HCT116 (cell line): ENCODE measurements at regions not wholly inside any gene's neighbourhood (a gene's known extent, or its start where the extent isn't known, plus 50 kb on each side); places are given as distances from the start of the nearest gene placed in this dataset.

Experiments
- ATAC-seq: fragments of 200-7000 bp; cut with Tn5 transposase; 2 replicates; pipeline ENCODE4 v1.9.1; 2020; ENCODE audit warnings: mild to moderate bottlenecking, moderate library complexity
- BruUV-seq: library from RNA; stranded (reverse); fragments of 400-500 nt; replicated peaks from 2 replicates; lab custom pipeline; 2021; lab: Mats Ljungman, UMichigan
- CTCF ChIA-PET: fragments of 300-600 bp; sonication (Branson Sonifier 250); formaldehyde crosslinking; loops from one replicate; lab custom pipeline; 2021; ENCODE audit warnings: antibody characterized with exemption; lab: Charles Lee
- POLR2A ChIA-PET: fragments of 300-600, 350-600 bp; sonication (Branson Sonifier 250); formaldehyde crosslinking; loops from one replicate; lab custom pipeline; 2021; ENCODE audit warnings: antibody characterized with exemption; lab: Charles Lee
- RAD21 ChIA-PET, 2 experiments: fragments of 300-600 bp; sonication (Branson Sonifier 250); formaldehyde crosslinking; loops; one replicate each; lab custom pipeline; 2023; ENCODE audit warnings: low total read pairs in 2 of 2; ENCODE audit not compliant: uncharacterized antibody in 2 of 2, unreplicated experiment in 2 of 2, low non-redundant PET in 1 of 2; lab: Charles Lee
- DNase-seq: peaks from one replicate; pipeline ENCODE4 v3.0.0-alpha.2; 2010; ENCODE audit warnings: low read depth, low spot score
- H2AFZ ChIP-seq: fragments of 200-600 bp; shearing (Covaris generic), sonication (generic); 2 replicates; pipeline ENCODE4 v1.6.1; 2017; ENCODE audit warnings: low read depth, mixed run types, mixed read lengths, antibody characterized with exemption, low read length; ENCODE audit not compliant: poor library complexity, severe bottlenecking
- H3K27ac ChIP-seq: 2 replicates; pipeline ENCODE4 v1.5.1; 2012; ENCODE audit warnings: low read depth, low read length
- H3K27me3 ChIP-seq: fragments of 200-600 bp; sonication (generic); 2 replicates; pipeline ENCODE4 v1.6.1; 2016; ENCODE audit warnings: mixed run types, low read length, mixed read lengths; ENCODE audit not compliant: insufficient read depth
- H3K36me3 ChIP-seq, 2 experiments: fragments of 200-500 bp in 1 of 2; fragments of 200-600 bp in 1 of 2; sonication (Bioruptor generic) in 1 of 2; sonication (generic) in 1 of 2; 2 replicates each; pipeline versions ENCODE4 v1.5.1 to v1.6.1; 2014 to 2016; ENCODE audit warnings: low read length in 2 of 2, inconsistent platforms in 1 of 2, mixed read lengths in 1 of 2, mixed run types in 1 of 2; ENCODE audit not compliant: insufficient read depth in 2 of 2, control insufficient read depth in 1 of 2
- H3K4me1 ChIP-seq, 2 experiments: fragments of 200-600 bp in 1 of 2; sonication (generic) in 1 of 2; 2 replicates each; pipeline versions ENCODE4 v1.5.1 to v1.6.1; 2012 to 2017; ENCODE audit warnings: low read length in 2 of 2, inconsistent platforms in 1 of 2, mild to moderate bottlenecking in 1 of 2, mixed read lengths in 1 of 2, mixed run types in 1 of 2, moderate library complexity in 1 of 2; ENCODE audit not compliant: insufficient read depth in 2 of 2, control insufficient read depth in 1 of 2
- H3K4me2 ChIP-seq: fragments of 200-600 bp; sonication (generic); 2 replicates; pipeline ENCODE4 v1.6.1; 2017; ENCODE audit warnings: mixed run types, low read length, mixed read lengths
- H3K4me3 ChIP-seq, 2 experiments: fragments of 200-600 bp in 1 of 2; sonication (generic) in 1 of 2; replicated peaks in 1 of 2; 2 replicates each; pipeline ENCODE4 v1.5.1; 2011 to 2016; ENCODE audit warnings: low read length in 2 of 2, control low read depth in 1 of 2, low read depth in 1 of 2, mild to moderate bottlenecking in 1 of 2, mixed read lengths in 1 of 2, mixed run types in 1 of 2
- H3K79me2 ChIP-seq: fragments of 200-600 bp; sonication (generic); 2 replicates; pipeline ENCODE4 v1.6.1; 2017; ENCODE audit warnings: mild to moderate bottlenecking, mixed run types, low read length, moderate library complexity, mixed read lengths; ENCODE audit not compliant: insufficient read depth
- H3K9ac ChIP-seq: fragments of 200-600 bp; sonication (generic); 2 replicates; pipeline ENCODE4 v1.6.1; 2016; ENCODE audit warnings: low read length, mixed read lengths
- H3K9me2 ChIP-seq: fragments of 200-600 bp; sonication (generic), shearing (Covaris generic); 2 replicates; pipeline ENCODE4 v1.6.1; 2017; ENCODE audit warnings: mixed run types, mild to moderate bottlenecking, moderate library complexity; ENCODE audit not compliant: insufficient read depth
- H3K9me3 ChIP-seq, 2 experiments: fragments of 200-500 bp in 1 of 2; fragments of 200-600 bp in 1 of 2; sonication (Bioruptor generic) in 1 of 2; sonication (generic) in 1 of 2; 2 replicates each; pipeline ENCODE4 v1.6.1; 2014 to 2017; ENCODE audit warnings: low read length in 2 of 2, mixed read lengths in 2 of 2, inconsistent platforms in 1 of 2, low read depth in 1 of 2, mild to moderate bottlenecking in 1 of 2, mixed run types in 1 of 2, moderate library complexity in 1 of 2; ENCODE audit not compliant: control insufficient read depth in 1 of 2, insufficient read depth in 1 of 2
- H4K20me1 ChIP-seq: fragments of 200-600 bp; sonication (generic), shearing (Covaris generic); 2 replicates; pipeline ENCODE4 v1.6.1; 2017; ENCODE audit warnings: mixed run types, mild to moderate bottlenecking, moderate library complexity; ENCODE audit not compliant: insufficient read depth
- CBX3 ChIP-seq: IDR thresholded peaks from 2 replicates; pipeline ENCODE4 v1.6.1; 2012; ENCODE audit warnings: low read depth
- CEBPB ChIP-seq: IDR thresholded peaks from 2 replicates; pipeline ENCODE4 v1.6.1; 2012; ENCODE audit warnings: low read depth
- EGR1 ChIP-seq: IDR thresholded peaks from 2 replicates; pipeline ENCODE4 v1.6.1; 2012; ENCODE audit warnings: low read depth
- ELF1 ChIP-seq: IDR thresholded peaks from 2 replicates; pipeline ENCODE4 v1.6.1; 2012; ENCODE audit warnings: low read depth, borderline replicate concordance
- EZH2 ChIP-seq: fragments of 200-600 bp; sonication (generic); IDR thresholded peaks from 2 replicates; pipeline ENCODE4 v1.6.1; 2017; ENCODE audit warnings: antibody characterized with exemption, mixed run types
- EZH2phosphoT487 ChIP-seq: fragments of 200-600 bp; IDR thresholded peaks from 2 replicates; pipeline ENCODE4 v1.6.1; 2018; ENCODE audit warnings: antibody characterized with exemption, borderline replicate concordance
- FOSL1 ChIP-seq: IDR thresholded peaks from 2 replicates; pipeline ENCODE4 v1.6.1; 2012; ENCODE audit warnings: low read depth
- JUND ChIP-seq: IDR thresholded peaks from 2 replicates; pipeline ENCODE4 v1.6.1; 2012
- POLR2A ChIP-seq: IDR thresholded peaks from 2 replicates; pipeline ENCODE4 v1.7.0; 2011; ENCODE audit warnings: borderline replicate concordance; ENCODE audit not compliant: insufficient read depth, insufficient read length; ENCODE audit errors: extremely low read depth
- POLR2AphosphoS5 ChIP-seq: IDR thresholded peaks from 2 replicates; pipeline ENCODE4 v1.6.1; 2011; ENCODE audit warnings: mild to moderate bottlenecking, low read depth, low read length, moderate library complexity
- RAD21 ChIP-seq: IDR thresholded peaks from 2 replicates; pipeline ENCODE4 v1.6.1; 2012; ENCODE audit warnings: low read depth, mild to moderate bottlenecking
- SIN3A ChIP-seq: IDR thresholded peaks from 2 replicates; pipeline ENCODE4 v1.6.1; 2012; ENCODE audit warnings: low read depth
- SP1 ChIP-seq: IDR thresholded peaks from 2 replicates; pipeline ENCODE4 v1.6.1; 2012; ENCODE audit warnings: low read depth
- SRF ChIP-seq: IDR thresholded peaks from 2 replicates; pipeline ENCODE4 v1.6.1; 2012; ENCODE audit warnings: low read depth
- TCF7L2 ChIP-seq: IDR thresholded peaks from 2 replicates; pipeline ENCODE4 v1.7.0; 2011; ENCODE audit warnings: borderline replicate concordance, inconsistent platforms; ENCODE audit not compliant: insufficient read depth, insufficient read length; ENCODE audit errors: extremely low read depth
- ZFX ChIP-seq: fragments of 450-650 bp; IDR thresholded peaks from 2 replicates; pipeline ENCODE4 v1.6.1; 2017
- ZNF274 ChIP-seq: fragments of 200-500 bp; sonication (Bioruptor generic); IDR thresholded peaks from 2 replicates; pipeline ENCODE4 v1.6.1; 2014; ENCODE audit warnings: mild to moderate bottlenecking, low read depth, low read length, inconsistent platforms
- intact Hi-C: fragments of 100-400 bp; cut with micrococcal nuclease; formaldehyde crosslinking; loops from 2 replicates; pipeline ENCODE4 v1.10.0; 2022
- TF ChIP-seq, protein P1 (sequence below): IDR thresholded peaks from 2 replicates; pipeline ENCODE4 v1.6.1; 2011; ENCODE audit warnings: mild to moderate bottlenecking, low read length, moderate library complexity; ENCODE audit not compliant: insufficient replicate concordance; ENCODE audit errors: extremely low read depth
- TF ChIP-seq, protein P2 (sequence below), 3 experiments: fragments of 200-600 bp in 1 of 3; sonication (generic) in 1 of 3; IDR thresholded peaks in 2 of 3; conservative IDR thresholded peaks in 1 of 3; 2 replicates each; pipeline ENCODE4 v1.5.1; 2012 to 2017; ENCODE audit warnings: low read depth in 2 of 3, low read length in 2 of 3, antibody characterized with exemption in 1 of 3, borderline replicate concordance in 1 of 3, control low read depth in 1 of 3, mild to moderate bottlenecking in 1 of 3, mixed read lengths in 1 of 3, mixed run types in 1 of 3, moderate library complexity in 1 of 3; ENCODE audit not compliant: insufficient read depth in 1 of 3

DNA sequence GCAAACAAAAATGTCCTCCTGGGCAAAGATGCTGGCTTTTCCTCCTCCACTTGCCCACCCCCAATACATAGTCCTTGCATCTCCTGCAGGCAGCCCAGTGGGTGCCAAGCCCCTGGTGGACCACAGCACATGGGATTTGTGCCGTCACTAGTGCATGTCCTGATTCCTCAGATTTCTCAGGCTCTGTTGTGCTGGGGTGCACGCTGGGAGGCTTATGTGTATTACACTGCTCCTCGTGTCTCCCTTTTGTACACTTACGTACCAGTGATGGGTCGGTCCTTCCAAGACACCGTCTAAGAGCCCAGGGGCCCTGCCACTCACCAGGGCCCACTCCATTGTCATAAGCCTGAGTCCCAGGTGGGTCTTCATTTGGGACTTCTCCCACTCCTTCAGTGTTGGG, 70.1 kb downstream of the PLXNA1 start (continued):
- TF ChIP-seq, protein P1, sequence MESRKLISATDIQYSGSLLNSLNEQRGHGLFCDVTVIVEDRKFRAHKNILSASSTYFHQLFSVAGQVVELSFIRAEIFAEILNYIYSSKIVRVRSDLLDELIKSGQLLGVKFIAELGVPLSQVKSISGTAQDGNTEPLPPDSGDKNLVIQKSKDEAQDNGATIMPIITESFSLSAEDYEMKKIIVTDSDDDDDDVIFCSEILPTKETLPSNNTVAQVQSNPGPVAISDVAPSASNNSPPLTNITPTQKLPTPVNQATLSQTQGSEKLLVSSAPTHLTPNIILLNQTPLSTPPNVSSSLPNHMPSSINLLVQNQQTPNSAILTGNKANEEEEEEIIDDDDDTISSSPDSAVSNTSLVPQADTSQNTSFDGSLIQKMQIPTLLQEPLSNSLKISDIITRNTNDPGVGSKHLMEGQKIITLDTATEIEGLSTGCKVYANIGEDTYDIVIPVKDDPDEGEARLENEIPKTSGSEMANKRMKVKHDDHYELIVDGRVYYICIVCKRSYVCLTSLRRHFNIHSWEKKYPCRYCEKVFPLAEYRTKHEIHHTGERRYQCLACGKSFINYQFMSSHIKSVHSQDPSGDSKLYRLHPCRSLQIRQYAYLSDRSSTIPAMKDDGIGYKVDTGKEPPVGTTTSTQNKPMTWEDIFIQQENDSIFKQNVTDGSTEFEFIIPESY, result no peak
- TF ChIP-seq RAD21 (no peak), EZH2 (no peak), ZNF274 (no peak), CEBPB (no peak), POLR2AphosphoS5 (no peak), ELF1 (no peak)

DNA sequence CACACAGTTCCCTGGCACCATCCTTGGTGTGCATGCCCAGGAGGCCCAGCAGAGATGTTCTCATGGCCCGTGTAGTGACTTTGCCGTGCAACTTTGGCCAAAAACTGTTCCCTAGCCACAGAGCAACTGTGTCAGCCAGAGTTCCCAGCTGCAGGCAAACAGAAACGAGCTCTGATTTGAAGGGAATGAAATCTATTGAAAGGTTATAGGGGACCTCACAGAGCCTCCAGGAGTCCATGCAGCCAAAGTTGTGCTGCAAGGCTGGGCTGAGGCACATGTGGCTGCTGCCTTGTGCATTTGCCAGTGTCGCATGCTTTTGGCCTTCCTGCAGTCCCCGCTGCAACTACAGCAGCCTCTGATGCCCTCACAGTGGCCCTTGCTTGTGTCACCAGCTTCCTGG, 70.5 kb downstream of the PLXNA1 start:
- ATAC-seq, result no peak
- no peaks in the 10 kb centered on the region for H3K36me3 ChIP-seq
- H4K20me1 ChIP-seq, result no peaks in the 10 kb centered on the region
- no peak overlapping the region for H3K4me3 ChIP-seq
- H3K4me1 ChIP-seq, result no peaks in the 10 kb centered on the region; a peak in 1 of 4 replicates
- TF ChIP-seq SP1 (no peak), EZH2 (no peak), ZFX (no peak), FOSL1 (no peak), SRF (no peak), POLR2AphosphoS5 (no peak), EZH2phosphoT487 (no peak), JUND (no peak), SIN3A (no peak), EGR1 (no peak), ZNF274 (no peak), CBX3 (no peak), POLR2A (no peak), TCF7L2 (no peak), ELF1 (no peak)
- TF ChIP-seq, protein P1, result no peak
- TF ChIP-seq, protein P2, sequence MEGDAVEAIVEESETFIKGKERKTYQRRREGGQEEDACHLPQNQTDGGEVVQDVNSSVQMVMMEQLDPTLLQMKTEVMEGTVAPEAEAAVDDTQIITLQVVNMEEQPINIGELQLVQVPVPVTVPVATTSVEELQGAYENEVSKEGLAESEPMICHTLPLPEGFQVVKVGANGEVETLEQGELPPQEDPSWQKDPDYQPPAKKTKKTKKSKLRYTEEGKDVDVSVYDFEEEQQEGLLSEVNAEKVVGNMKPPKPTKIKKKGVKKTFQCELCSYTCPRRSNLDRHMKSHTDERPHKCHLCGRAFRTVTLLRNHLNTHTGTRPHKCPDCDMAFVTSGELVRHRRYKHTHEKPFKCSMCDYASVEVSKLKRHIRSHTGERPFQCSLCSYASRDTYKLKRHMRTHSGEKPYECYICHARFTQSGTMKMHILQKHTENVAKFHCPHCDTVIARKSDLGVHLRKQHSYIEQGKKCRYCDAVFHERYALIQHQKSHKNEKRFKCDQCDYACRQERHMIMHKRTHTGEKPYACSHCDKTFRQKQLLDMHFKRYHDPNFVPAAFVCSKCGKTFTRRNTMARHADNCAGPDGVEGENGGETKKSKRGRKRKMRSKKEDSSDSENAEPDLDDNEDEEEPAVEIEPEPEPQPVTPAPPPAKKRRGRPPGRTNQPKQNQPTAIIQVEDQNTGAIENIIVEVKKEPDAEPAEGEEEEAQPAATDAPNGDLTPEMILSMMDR (IDR thresholded peaks at IDR 0.05 in 2 of 3, conservative IDR thresholded peaks at IDR 0.05 in 1 of 3; ENCODE audit: borderline replicate concordance in 1 of 3, insufficient read depth in 1 of 3, low read depth in 2 of 3, low read length in 2 of 3), result no peak
- H3K4me2 ChIP-seq, result no peak overlapping the region
- H3K9ac ChIP-seq, result no peak overlapping the region
- H3K9me2 ChIP-seq, result no peaks in the 10 kb centered on the region
- no peak overlapping the region for H2AFZ ChIP-seq
- DNase-seq, result no peak
- RAD21 ChIA-PET, result no interaction called here
- POLR2A ChIA-PET, result no interaction called here
- peaks cover 6 to 11% of the 10 kb centered on the region in 2 experiments; a peak in 2 of 4 replicates for H3K9me3 ChIP-seq
- no peak overlapping the region for H3K27ac ChIP-seq
- intact Hi-C loops, result no loop called here
- BruUV-seq, result no TSS peak
- CTCF ChIA-PET, result no interaction called here
- no peaks in the 10 kb centered on the region for H3K27me3 ChIP-seq
- no peaks in the 10 kb centered on the region for H3K79me2 ChIP-seq
